ENCODE measurements at regions not wholly inside any gene's neighbourhood (a gene's known extent, or its start where the extent isn't known, plus 50 kb on each side); places are given as distances from the start of the nearest gene placed in this dataset.
"Not testable (repeated sequence)": the region's sequence is repeated elsewhere in the genome, so short reads cannot be mapped to it uniquely, and the experiment has no call there.

GRCh38 chrX:3493605-3494004 is 147.2 kb upstream of the MXRA5 start:
- H3K4me1 ChIP-seq (ENCODE audit: control insufficient read depth in 2 of 2, insufficient read depth in 2 of 2, low read length in 2 of 2), result no peaks in the 10 kb centered on the region
- H3K9me3 Mint-ChIP-seq, result peaks cover 0 to 25% (median 5%) of the 10 kb centered on the region in 11 donors
- ChIA-PET POLR2A (no interaction called here), CTCF (no interaction called here)
- no peak overlapping the region for H3K27ac Mint-ChIP-seq
- no peaks in the 10 kb centered on the region for H3K4me1 Mint-ChIP-seq
- H3K27me3 ChIP-seq (ENCODE audit: control insufficient read depth in 2 of 2, insufficient read depth in 2 of 2, low read length in 2 of 2), result no peaks in the 10 kb centered on the region
- H3K9me3 ChIP-seq (ENCODE audit: control insufficient read depth in 2 of 3, low read length in 3 of 3), result no peaks in the 10 kb centered on the region
- intact Hi-C loops (cut with micrococcal nuclease), result no loop called here
- peaks cover 0 to 4% (median 0%) of the 10 kb centered on the region in 5 donors for H3K36me3 Mint-ChIP-seq
- no peak overlapping the region for H3K27ac ChIP-seq (ENCODE audit: low read depth, low read length)
- no peak overlapping the region for H3K4me3 Mint-ChIP-seq
- H3K36me3 ChIP-seq (ENCODE audit: control insufficient read depth in 2 of 3, insufficient read depth in 3 of 3, low read length in 3 of 3), result no peaks in the 10 kb centered on the region
- ATAC-seq (no peak), DNase-seq (no peak)
- no peak overlapping the region for H3K4me3 ChIP-seq (ENCODE audit: low read length)
- H3K27me3 Mint-ChIP-seq, result peaks cover 0 to 6% (median 0%) of the 10 kb centered on the region in 5 donors

DNA sequence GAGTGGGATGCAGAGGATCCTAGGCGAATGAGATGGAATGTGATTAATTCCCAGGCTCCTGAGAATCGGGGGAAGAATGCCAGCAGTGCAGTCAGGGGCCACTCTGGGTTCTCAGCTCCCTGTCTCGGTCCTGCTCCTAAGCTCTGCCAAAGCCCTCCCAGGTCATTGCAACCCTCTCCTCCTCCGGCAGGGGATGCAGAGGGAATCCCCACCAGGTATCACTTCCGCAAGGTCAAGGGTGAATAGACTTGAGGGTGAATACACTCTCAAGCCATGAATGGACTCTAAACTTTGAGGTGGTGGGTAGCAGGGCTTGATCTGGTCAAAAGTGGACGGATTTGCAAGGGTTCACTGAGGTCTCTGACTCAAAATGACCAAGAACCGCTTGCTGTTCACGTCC is 139.3 kb upstream of the MXRA5 start:
- POLR2A ChIA-PET, result no interaction called here
- H3K27me3 Mint-ChIP-seq, result peaks cover 0 to 5% (median 0%) of the 10 kb centered on the region in 5 donors
- H3K27ac ChIP-seq (ENCODE audit: low read depth, low read length), result no peak overlapping the region
- no peak for DNase-seq
- H3K4me1 ChIP-seq (ENCODE audit: control insufficient read depth in 2 of 2, insufficient read depth in 2 of 2, low read length in 2 of 2), result no peaks in the 10 kb centered on the region
- no peaks in the 10 kb centered on the region for H3K36me3 Mint-ChIP-seq
- intact Hi-C loops (cut with micrococcal nuclease), result no loop called here
- H3K9me3 ChIP-seq (ENCODE audit: control insufficient read depth in 2 of 3, low read length in 3 of 3), result no peaks in the 10 kb centered on the region
- CTCF ChIA-PET, result no interaction called here
- no peak overlapping the region for H3K27ac Mint-ChIP-seq
- no peaks in the 10 kb centered on the region for H3K4me1 Mint-ChIP-seq
- H3K4me3 ChIP-seq (ENCODE audit: low read length), result no peak overlapping the region
- H3K36me3 ChIP-seq (ENCODE audit: control insufficient read depth in 2 of 3, insufficient read depth in 3 of 3, low read length in 3 of 3), result no peaks in the 10 kb centered on the region
- H3K9me3 Mint-ChIP-seq, result peaks cover 0 to 7% (median 0%) of the 10 kb centered on the region in 11 donors
- no peak overlapping the region for H3K4me3 Mint-ChIP-seq
- H3K27me3 ChIP-seq (ENCODE audit: control insufficient read depth in 2 of 2, insufficient read depth in 2 of 2, low read length in 2 of 2), result no peaks in the 10 kb centered on the region
- no peak for ATAC-seq

DNA sequence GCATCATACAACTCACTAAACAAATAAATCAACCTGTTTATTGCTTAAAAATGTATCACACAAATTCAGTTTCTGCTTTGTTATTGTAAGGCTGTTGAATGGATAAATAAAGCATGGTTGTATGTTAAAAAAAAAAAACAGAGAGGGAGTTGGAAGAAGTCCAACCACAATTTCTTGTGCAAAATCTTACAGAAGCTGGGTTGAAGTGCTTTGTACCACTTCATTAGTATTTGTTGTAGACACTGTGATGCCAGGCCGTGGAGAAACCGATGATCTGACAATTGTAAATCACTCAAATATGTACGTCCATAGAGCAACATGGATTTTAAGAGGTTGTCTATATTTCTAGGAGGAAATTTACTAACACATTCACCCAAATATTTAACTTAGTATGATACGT is 132.6 kb upstream of the MXRA5 start:
- Mint-ChIP-seq H3K27me3 (peaks cover 0 to 4% (median 0%) of the 10 kb centered on the region in 5 donors), H3K4me1 (no peaks in the 10 kb centered on the region), H3K9me3 (peaks cover 0 to 16% (median 2%) of the 10 kb centered on the region in 11 donors), H3K4me3 (no peak overlapping the region), H3K36me3 (no peaks in the 10 kb centered on the region), H3K27ac (no peak overlapping the region)
- Histone ChIP-seq H3K9me3 (ENCODE audit: control insufficient read depth in 2 of 3, low read length in 3 of 3) (no peaks in the 10 kb centered on the region), H3K27me3 (ENCODE audit: control insufficient read depth in 2 of 2, insufficient read depth in 2 of 2, low read length in 2 of 2) (no peaks in the 10 kb centered on the region), H3K36me3 (ENCODE audit: control insufficient read depth in 2 of 3, insufficient read depth in 3 of 3, low read length in 3 of 3) (no peaks in the 10 kb centered on the region), H3K27ac (ENCODE audit: low read depth, low read length) (no peak overlapping the region), H3K4me3 (ENCODE audit: low read length) (no peak overlapping the region), H3K4me1 (ENCODE audit: control insufficient read depth in 2 of 2, insufficient read depth in 2 of 2, low read length in 2 of 2) (no peaks in the 10 kb centered on the region)
- CTCF ChIA-PET, result no interaction called here
- no peak for DNase-seq
- POLR2A ChIA-PET, result no interaction called here
- ATAC-seq, result no peak
- intact Hi-C loops (cut with micrococcal nuclease), result no loop called here

GRCh38 chrX:3476973-3477372 is 130.5 kb upstream of the MXRA5 start:
- Mint-ChIP-seq H3K9me3 (peaks cover 0 to 16% (median 2%) of the 10 kb centered on the region in 11 donors), H3K4me3 (no peak overlapping the region), H3K36me3 (no peaks in the 10 kb centered on the region), H3K27ac (no peak overlapping the region), H3K4me1 (no peaks in the 10 kb centered on the region), H3K27me3 (no peaks in the 10 kb centered on the region)
- Histone ChIP-seq H3K9me3 (ENCODE audit: control insufficient read depth in 2 of 3, low read length in 3 of 3) (no peaks in the 10 kb centered on the region), H3K4me3 (ENCODE audit: low read length) (no peak overlapping the region), H3K36me3 (ENCODE audit: control insufficient read depth in 2 of 3, insufficient read depth in 3 of 3, low read length in 3 of 3) (no peaks in the 10 kb centered on the region), H3K4me1 (ENCODE audit: control insufficient read depth in 2 of 2, insufficient read depth in 2 of 2, low read length in 2 of 2) (no peaks in the 10 kb centered on the region), H3K27ac (ENCODE audit: low read depth, low read length) (no peak overlapping the region), H3K27me3 (ENCODE audit: control insufficient read depth in 2 of 2, insufficient read depth in 2 of 2, low read length in 2 of 2) (no peaks in the 10 kb centered on the region)
- POLR2A ChIA-PET, result no interaction called here
- DNase-seq (no peak), ATAC-seq (no peak)
- CTCF ChIA-PET, result no interaction called here
- intact Hi-C loops (cut with micrococcal nuclease), result no loop called here

DNA sequence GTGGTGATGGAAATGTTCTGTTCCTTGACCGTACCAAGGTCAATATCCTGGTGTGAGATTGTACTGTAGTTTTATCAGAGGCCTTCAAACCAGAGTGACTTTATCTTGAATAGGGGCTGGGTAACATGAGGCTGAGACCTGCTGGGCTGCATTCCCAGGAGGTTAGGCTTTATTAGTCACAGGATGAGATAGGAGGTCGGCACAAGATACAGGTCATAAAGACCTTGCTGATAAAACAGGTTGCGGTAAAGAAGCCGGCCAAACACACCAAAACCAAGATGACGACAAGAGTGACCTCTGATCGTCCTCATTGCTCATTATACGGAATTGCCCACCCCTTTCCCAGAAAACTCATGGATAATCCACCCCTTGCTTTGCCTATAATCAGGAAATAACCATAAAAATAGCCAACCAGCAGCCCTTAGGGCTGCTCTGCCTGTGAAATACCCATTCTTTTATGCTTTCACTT is 123.8 kb upstream of the MXRA5 start:
- H3K27ac ChIP-seq (ENCODE audit: low read depth, low read length); H3K4me3 Mint-ChIP-seq; H3K36me3 ChIP-seq (ENCODE audit: control insufficient read depth in 2 of 3, insufficient read depth in 3 of 3, low read length in 3 of 3); ATAC-seq; intact Hi-C loops (cut with micrococcal nuclease); POLR2A ChIA-PET; CTCF ChIA-PET; H3K4me3 ChIP-seq (ENCODE audit: low read length); H3K4me1 Mint-ChIP-seq; H3K27me3 ChIP-seq (ENCODE audit: control insufficient read depth in 2 of 2, insufficient read depth in 2 of 2, low read length in 2 of 2); DNase-seq; H3K27me3 Mint-ChIP-seq; H3K27ac Mint-ChIP-seq; H3K4me1 ChIP-seq (ENCODE audit: control insufficient read depth in 2 of 2, insufficient read depth in 2 of 2, low read length in 2 of 2); H3K9me3 ChIP-seq (ENCODE audit: control insufficient read depth in 2 of 3, low read length in 3 of 3); H3K36me3 Mint-ChIP-seq: not testable (repeated sequence)
- H3K9me3 Mint-ChIP-seq, result peaks cover 0 to 26% (median 0%) of the 10 kb centered on the region in 11 donors

GRCh38 chrX:3468031-3468430 is 121.6 kb upstream of the MXRA5 start:
- H3K4me1 Mint-ChIP-seq, result no peaks in the 10 kb centered on the region
- no peak overlapping the region for H3K4me3 ChIP-seq (ENCODE audit: low read length)
- peaks cover 0 to 3% (median 0%) of the 10 kb centered on the region in 5 donors for H3K27me3 Mint-ChIP-seq
- no peaks in the 10 kb centered on the region for H3K27me3 ChIP-seq (ENCODE audit: control insufficient read depth in 2 of 2, insufficient read depth in 2 of 2, low read length in 2 of 2)
- ATAC-seq, result no peak
- H3K9me3 Mint-ChIP-seq, result peaks cover 0 to 26% (median 2%) of the 10 kb centered on the region in 11 donors
- H3K9me3 ChIP-seq (ENCODE audit: control insufficient read depth in 2 of 3, low read length in 3 of 3), result no peaks in the 10 kb centered on the region
- DNase-seq, result no peak
- intact Hi-C loops (cut with micrococcal nuclease), result no loop called here
- POLR2A ChIA-PET, result no interaction called here
- H3K27ac Mint-ChIP-seq, result no peak overlapping the region
- no peak overlapping the region for H3K27ac ChIP-seq (ENCODE audit: low read depth, low read length)
- H3K4me1 ChIP-seq (ENCODE audit: control insufficient read depth in 2 of 2, insufficient read depth in 2 of 2, low read length in 2 of 2), result no peaks in the 10 kb centered on the region
- H3K36me3 Mint-ChIP-seq, result no peaks in the 10 kb centered on the region
- CTCF ChIA-PET, result no interaction called here
- no peaks in the 10 kb centered on the region for H3K36me3 ChIP-seq (ENCODE audit: control insufficient read depth in 2 of 3, insufficient read depth in 3 of 3, low read length in 3 of 3)
- H3K4me3 Mint-ChIP-seq, result no peak overlapping the region

DNA sequence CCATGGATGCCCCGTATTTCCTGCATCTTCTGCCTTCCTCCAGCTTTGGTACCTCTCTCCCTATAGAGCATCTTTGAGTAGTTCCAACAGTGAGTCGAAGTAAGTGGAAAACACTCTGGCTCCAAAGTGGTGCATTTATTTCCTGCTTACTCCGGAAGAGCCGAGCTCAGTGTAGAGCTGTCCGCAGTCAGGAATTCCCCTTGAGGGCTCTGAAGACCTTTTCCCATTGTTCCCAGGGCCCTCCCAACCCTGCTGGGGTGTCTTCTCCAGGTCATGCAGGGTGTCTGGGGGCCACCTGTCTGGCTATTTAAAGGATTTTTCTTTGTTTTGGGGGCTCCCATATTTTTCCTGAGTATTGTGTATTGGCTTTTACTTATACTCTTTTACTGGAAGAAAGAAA is 118.6 kb upstream of the MXRA5 start:
- no peaks in the 10 kb centered on the region for H3K4me1 Mint-ChIP-seq
- H3K27ac ChIP-seq (ENCODE audit: low read depth, low read length), result no peak overlapping the region
- H3K27me3 Mint-ChIP-seq, result peaks cover 0 to 3% (median 0%) of the 10 kb centered on the region in 5 donors
- no peaks in the 10 kb centered on the region for H3K9me3 ChIP-seq (ENCODE audit: control insufficient read depth in 2 of 3, low read length in 3 of 3)
- POLR2A ChIA-PET, result no interaction called here
- no peaks in the 10 kb centered on the region for H3K4me1 ChIP-seq (ENCODE audit: control insufficient read depth in 2 of 2, insufficient read depth in 2 of 2, low read length in 2 of 2)
- no peak for ATAC-seq
- no peak overlapping the region for H3K4me3 ChIP-seq (ENCODE audit: low read length)
- H3K27ac Mint-ChIP-seq, result no peak overlapping the region
- intact Hi-C loops (cut with micrococcal nuclease), result no loop called here
- no peaks in the 10 kb centered on the region for H3K27me3 ChIP-seq (ENCODE audit: control insufficient read depth in 2 of 2, insufficient read depth in 2 of 2, low read length in 2 of 2)
- H3K9me3 Mint-ChIP-seq, result peaks cover 0 to 28% (median under 1%) of the 10 kb centered on the region in 11 donors
- CTCF ChIA-PET, result no interaction called here
- H3K36me3 ChIP-seq (ENCODE audit: control insufficient read depth in 2 of 3, insufficient read depth in 3 of 3, low read length in 3 of 3), result no peaks in the 10 kb centered on the region
- H3K4me3 Mint-ChIP-seq, result no peak overlapping the region
- no peak for DNase-seq
- no peaks in the 10 kb centered on the region for H3K36me3 Mint-ChIP-seq
